HAP-1 (cell line): ENCODE measurements at regions not wholly inside any gene's neighbourhood (a gene's known extent, or its start where the extent isn't known, plus 50 kb on each side); places are given as distances from the start of the nearest gene placed in this dataset.

Source experiments
- DNase-seq, 2 experiments: peaks; one replicate each; pipeline ENCODE4 v3.0.0-alpha.2; 2016 to 2020; ENCODE audit warnings: low spot score in 2 of 2
- H3K27me3 ChIP-seq: fragments of 250-450 bp; sonication (Bioruptor Pico); 2 replicates; pipeline ENCODE4 v1.5.1; 2020; ENCODE audit warnings: low read depth, mild to moderate bottlenecking, moderate library complexity
- H3K36me3 ChIP-seq: fragments of 250-450 bp; sonication (Bioruptor Pico); replicated peaks from 2 replicates; pipeline ENCODE4 v1.5.1; 2020; ENCODE audit warnings: mild to moderate bottlenecking
- H3K4me1 ChIP-seq: fragments of 250-450 bp; sonication (Bioruptor Pico); 2 replicates; pipeline ENCODE4 v1.5.1; 2020; ENCODE audit warnings: mild to moderate bottlenecking
- H3K4me3 ChIP-seq: fragments of 250-450 bp; sonication (Bioruptor Pico); 2 replicates; pipeline ENCODE4 v1.5.1; 2020; ENCODE audit warnings: mild to moderate bottlenecking, moderate library complexity
- H3K9me3 ChIP-seq: fragments of 250-450 bp; sonication (Bioruptor Pico); 2 replicates; pipeline ENCODE4 v1.5.1; 2020; ENCODE audit warnings: mild to moderate bottlenecking, moderate library complexity
- in situ Hi-C: fragments of 300-500 bp; cut with MboI; formaldehyde crosslinking; loops from 3 replicates; pipeline ENCODE4 v1.14.3; 2020; ENCODE audit warnings: low sequenced_read_pairs, inconsistent platforms, mixed read lengths

DNA sequence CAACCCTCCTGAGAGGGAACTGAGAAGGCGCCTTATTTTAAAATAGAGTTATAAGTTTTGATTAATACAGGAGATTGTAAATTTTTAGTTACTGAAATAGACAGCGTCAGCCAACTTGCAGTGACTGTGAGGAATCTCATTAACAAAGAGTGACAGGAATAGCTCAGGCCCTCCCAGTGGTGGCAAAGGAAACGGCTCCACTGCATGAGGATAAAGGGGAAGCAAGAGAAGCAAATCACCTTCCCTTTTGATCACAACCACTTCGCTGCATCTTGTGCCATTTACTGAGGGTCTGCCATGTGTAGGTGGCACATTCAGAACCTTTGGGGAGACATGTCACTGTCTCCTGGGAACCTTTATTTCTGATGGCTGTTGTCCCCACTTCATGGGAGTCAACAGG, 612.4 kb upstream of the RAB6C start:
- in situ Hi-C loops = no loop called here
- Histone ChIP-seq H3K27me3 (no peaks in the 10 kb centered on the region), H3K36me3 (no peaks in the 10 kb centered on the region), H3K4me3 (no peak overlapping the region), H3K4me1 (no peaks in the 10 kb centered on the region), H3K9me3 (no peaks in the 10 kb centered on the region)
- no peak for DNase-seq

DNA sequence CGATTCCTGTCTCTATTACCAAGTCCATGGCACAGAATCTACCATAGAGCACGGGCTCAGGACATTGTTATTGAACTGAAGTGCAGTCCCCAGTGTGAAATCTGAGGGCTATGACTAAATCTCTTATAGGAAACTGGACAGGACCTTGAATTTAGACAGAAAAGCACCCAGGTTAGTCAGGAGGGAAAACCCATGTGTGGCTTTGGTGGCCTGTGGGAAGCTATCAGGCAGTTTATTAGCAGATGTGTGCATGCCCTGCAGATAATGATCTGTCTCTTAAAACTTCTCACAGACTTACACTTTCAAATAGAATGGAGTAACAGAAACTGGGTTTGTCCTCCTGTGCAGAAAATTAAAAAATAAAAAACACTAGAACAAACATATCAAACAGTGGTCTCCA, 610.0 kb upstream of the RAB6C start:
- no peaks in the 10 kb centered on the region for H3K27me3 ChIP-seq
- H3K36me3 ChIP-seq = no peaks in the 10 kb centered on the region
- no peaks in the 10 kb centered on the region for H3K4me1 ChIP-seq
- no peaks in the 10 kb centered on the region for H3K9me3 ChIP-seq
- DNase-seq = no peak
- no peak overlapping the region for H3K4me3 ChIP-seq
- in situ Hi-C loops = no loop called here

DNA sequence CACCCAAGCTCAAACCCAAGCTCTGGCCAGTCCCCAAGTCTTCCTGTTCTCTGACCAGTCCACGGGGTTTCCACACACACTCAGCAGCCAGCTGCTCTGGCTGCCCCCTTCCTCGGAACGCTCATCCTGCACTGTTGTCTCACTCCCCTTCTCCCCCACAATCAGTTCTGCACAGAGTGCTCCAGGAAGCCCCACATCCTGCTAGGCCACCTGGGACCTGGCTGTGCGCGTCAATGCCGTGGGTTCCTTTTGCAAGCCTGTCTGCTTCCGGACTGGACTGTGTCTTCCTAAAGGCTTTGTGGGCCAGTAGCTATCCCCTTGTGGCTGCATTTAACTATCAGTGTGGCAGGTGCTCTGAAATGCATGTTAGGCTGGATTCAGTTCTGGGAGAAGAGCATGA, 605.0 kb upstream of the RAB6C start:
- no peaks in the 10 kb centered on the region for H3K36me3 ChIP-seq
- H3K9me3 ChIP-seq = no peaks in the 10 kb centered on the region
- no peak overlapping the region for H3K4me3 ChIP-seq
- in situ Hi-C loops = no loop called here
- DNase-seq = no peak
- H3K27me3 ChIP-seq = no peaks in the 10 kb centered on the region
- no peaks in the 10 kb centered on the region for H3K4me1 ChIP-seq

DNA sequence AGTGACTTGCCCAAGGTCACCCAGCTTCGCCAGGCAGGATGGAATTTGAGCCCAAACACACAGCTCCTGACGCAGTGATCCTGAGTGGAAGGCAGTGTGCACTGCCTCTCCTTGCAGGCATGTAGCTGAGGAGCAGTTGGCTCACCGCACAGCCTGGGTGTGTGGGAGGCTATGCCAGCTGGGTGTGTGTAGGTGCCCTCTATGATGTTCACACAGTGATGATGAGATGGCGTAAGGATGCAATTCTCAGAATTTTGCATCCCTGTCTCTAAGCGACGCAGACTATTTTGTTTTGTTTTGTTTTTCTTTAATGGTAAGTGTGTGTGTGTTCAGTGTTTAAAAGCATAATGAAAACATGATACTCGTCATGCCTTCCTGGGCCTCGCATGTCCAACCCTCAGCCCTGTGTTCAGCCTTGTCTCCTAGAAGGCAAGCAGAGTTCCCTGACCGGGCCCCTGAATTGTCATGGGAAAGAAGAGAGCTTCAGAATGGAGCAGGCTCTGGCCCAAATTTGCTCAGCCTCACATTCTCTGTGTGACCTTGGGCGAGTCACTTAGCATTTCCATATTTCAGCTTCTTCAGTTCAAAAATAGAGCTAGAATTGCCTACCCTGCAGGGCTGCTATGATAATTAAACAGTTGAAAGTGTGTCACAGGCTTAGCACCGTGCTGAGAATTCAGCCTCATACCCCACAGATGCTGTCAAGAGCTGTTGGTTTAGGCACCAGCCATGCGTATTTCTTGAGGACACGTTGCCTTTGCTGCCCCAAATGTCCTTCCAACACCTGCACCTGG, 603.6 kb upstream of the RAB6C start:
- no peaks in the 10 kb centered on the region for H3K4me1 ChIP-seq
- no peak overlapping the region for H3K4me3 ChIP-seq
- no peaks in the 10 kb centered on the region for H3K27me3 ChIP-seq
- no peaks in the 10 kb centered on the region for H3K9me3 ChIP-seq
- no peak for DNase-seq
- no peaks in the 10 kb centered on the region for H3K36me3 ChIP-seq
- in situ Hi-C loops = no loop called here

DNA sequence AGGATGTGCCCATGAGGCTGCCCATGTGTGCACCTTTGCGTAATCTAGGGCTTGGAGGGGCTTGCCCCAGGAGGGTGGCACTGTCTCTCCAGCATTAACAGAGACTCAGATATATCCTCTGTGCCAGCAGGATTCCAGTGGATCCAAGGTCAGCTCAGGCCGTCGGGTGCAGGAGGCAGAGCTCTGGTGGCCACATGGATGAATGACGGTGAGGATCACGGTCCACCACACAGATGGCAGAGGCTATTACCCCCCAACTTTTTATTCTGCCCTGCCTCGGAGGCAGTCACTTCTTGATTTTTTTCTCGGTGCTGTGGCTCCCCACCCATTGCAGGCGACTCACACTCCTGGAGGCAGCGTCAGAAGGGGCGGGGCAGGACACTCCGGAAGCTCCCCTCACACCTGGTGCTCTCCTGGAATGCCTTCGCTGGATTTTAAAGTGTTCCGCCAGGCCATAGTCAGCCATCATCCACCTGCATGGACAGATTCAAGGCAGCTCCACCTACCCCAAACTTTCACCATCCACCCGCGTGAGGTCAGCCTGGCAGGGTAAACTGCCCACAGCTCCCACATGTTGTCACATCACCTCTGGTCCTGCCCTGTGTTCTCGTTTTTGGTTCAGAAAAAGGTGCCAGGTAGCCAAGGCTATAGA, 602.9 kb upstream of the RAB6C start:
- in situ Hi-C loops = no loop called here
- DNase-seq = no peak
- no peaks in the 10 kb centered on the region for H3K9me3 ChIP-seq
- no peak overlapping the region for H3K4me3 ChIP-seq
- no peaks in the 10 kb centered on the region for H3K36me3 ChIP-seq
- H3K27me3 ChIP-seq = no peaks in the 10 kb centered on the region
- no peaks in the 10 kb centered on the region for H3K4me1 ChIP-seq

GRCh38 chr2:129377078-129377469, 602.4 kb upstream of the RAB6C start:
- no peak overlapping the region for H3K4me3 ChIP-seq
- DNase-seq = no peak
- no peaks in the 10 kb centered on the region for H3K4me1 ChIP-seq
- no peaks in the 10 kb centered on the region for H3K9me3 ChIP-seq
- H3K36me3 ChIP-seq = no peaks in the 10 kb centered on the region
- in situ Hi-C loops = no loop called here
- no peaks in the 10 kb centered on the region for H3K27me3 ChIP-seq

GRCh38 chr2:129378186-129378585, 601.3 kb upstream of the RAB6C start:
- Histone ChIP-seq H3K9me3 (no peaks in the 10 kb centered on the region), H3K27me3 (no peaks in the 10 kb centered on the region), H3K4me3 (no peak overlapping the region), H3K36me3 (no peaks in the 10 kb centered on the region), H3K4me1 (no peaks in the 10 kb centered on the region)
- in situ Hi-C loops = no loop called here
- no peak for DNase-seq

DNA sequence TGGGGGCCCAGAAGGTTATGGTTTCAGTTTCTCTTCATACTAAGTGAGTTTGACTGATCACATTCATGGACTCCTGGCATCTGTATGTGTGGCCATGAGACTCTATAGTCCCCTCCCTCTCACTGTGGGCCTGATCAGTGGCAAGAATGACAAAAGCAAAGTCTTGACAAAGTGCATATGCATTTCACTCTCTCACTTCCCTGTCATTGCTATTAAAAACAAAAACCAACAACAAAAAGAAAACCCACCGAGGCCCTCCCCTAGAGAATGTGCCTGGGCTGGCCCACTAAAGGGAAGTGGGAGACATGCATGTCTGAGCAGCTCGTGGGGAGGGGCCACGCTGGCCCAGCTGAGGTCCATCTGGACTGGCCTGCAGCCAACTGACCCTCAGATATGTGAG, 600.1 kb upstream of the RAB6C start:
- H3K9me3 ChIP-seq = no peaks in the 10 kb centered on the region
- H3K4me1 ChIP-seq = no peaks in the 10 kb centered on the region
- in situ Hi-C loops = no loop called here
- H3K36me3 ChIP-seq = no peaks in the 10 kb centered on the region
- no peak overlapping the region for H3K4me3 ChIP-seq
- no peaks in the 10 kb centered on the region for H3K27me3 ChIP-seq
- no peak for DNase-seq

DNA sequence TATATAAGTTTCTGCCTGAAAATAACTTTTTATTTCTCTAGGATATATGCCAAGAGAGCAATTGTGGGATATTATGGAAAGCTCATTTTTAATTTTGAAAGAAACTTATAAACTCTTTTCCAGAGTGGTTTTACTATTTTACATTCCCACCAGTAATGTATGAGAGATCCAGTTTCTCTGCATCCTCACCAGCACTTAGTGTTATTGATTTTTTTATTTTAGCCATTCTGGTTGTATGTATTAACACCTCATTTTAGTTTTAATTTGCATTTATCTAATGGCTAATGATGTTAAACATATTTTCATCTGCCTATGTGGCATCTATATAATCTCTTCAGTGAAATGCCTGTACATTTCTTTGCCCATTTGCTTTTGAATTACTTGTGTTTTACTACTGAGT, 597.7 kb upstream of the RAB6C start:
- in situ Hi-C loops = no loop called here
- no peaks in the 10 kb centered on the region for H3K4me1 ChIP-seq
- no peaks in the 10 kb centered on the region for H3K9me3 ChIP-seq
- DNase-seq = no peak
- H3K27me3 ChIP-seq = no peaks in the 10 kb centered on the region
- H3K36me3 ChIP-seq = no peaks in the 10 kb centered on the region
- no peak overlapping the region for H3K4me3 ChIP-seq

- H3K27me3 ChIP-seq = no peaks in the 10 kb centered on the region
- no peaks in the 10 kb centered on the region for H3K4me1 ChIP-seq
- in situ Hi-C loops = no loop called here
- H3K4me3 ChIP-seq = no peak overlapping the region
- no peak for DNase-seq
- H3K36me3 ChIP-seq = no peaks in the 10 kb centered on the region
- no peaks in the 10 kb centered on the region for H3K9me3 ChIP-seq
Observed at GRCh38 chr2:129388870-129389269, 590.6 kb upstream of the RAB6C start.

DNA sequence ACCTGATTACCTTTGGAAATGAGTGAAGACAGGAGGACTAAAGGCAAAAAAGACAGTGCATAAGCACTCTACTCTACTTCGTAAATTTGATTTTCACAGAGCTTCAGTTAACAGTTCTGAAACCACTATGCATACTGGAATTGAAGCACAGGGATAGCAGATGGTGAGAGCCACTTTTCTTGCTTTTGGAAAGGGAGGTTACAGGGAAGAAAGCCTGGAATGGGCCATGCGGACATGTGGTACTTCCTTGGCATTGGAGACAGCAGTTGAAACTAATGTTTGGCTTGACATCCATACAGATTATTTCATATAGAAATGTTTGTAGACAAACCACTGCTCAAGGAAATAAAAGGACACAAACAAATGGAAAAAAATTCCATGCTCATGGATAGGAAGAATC, 585.6 kb upstream of the RAB6C start:
- in situ Hi-C loops = no loop called here
- Histone ChIP-seq H3K36me3 (no peaks in the 10 kb centered on the region), H3K9me3 (no peaks in the 10 kb centered on the region), H3K27me3 (no peaks in the 10 kb centered on the region), H3K4me1 (no peaks in the 10 kb centered on the region), H3K4me3 (no peak overlapping the region)
- no peak for DNase-seq

GRCh38 chr2:129396980-129397599, 582.4 kb upstream of the RAB6C start:
- DNase-seq = peak in 1 of 2 experiments; percentile 11
- H3K27me3 ChIP-seq = no peaks in the 10 kb centered on the region
- in situ Hi-C loops = no loop called here

GRCh38 chr2:129400826-129401225, 578.6 kb upstream of the RAB6C start:
- H3K27me3 ChIP-seq = no peaks in the 10 kb centered on the region
- DNase-seq = no peak
- in situ Hi-C loops = no loop called here

More at GRCh38 chr2:129396980-129397599, 582.4 kb upstream of the RAB6C start:
- no peaks in the 10 kb centered on the region for H3K36me3 ChIP-seq
- no peaks in the 10 kb centered on the region for H3K4me1 ChIP-seq
- H3K9me3 ChIP-seq = no peaks in the 10 kb centered on the region
- no peak overlapping the region for H3K4me3 ChIP-seq

GRCh38 chr2:129402076-129402475, 577.4 kb upstream of the RAB6C start:
- DNase-seq = no peak
- Histone ChIP-seq H3K36me3 (no peaks in the 10 kb centered on the region), H3K9me3 (no peaks in the 10 kb centered on the region), H3K27me3 (no peaks in the 10 kb centered on the region), H3K4me1 (no peaks in the 10 kb centered on the region), H3K4me3 (no peak overlapping the region)
- in situ Hi-C loops = no loop called here

More at GRCh38 chr2:129400826-129401225, 578.6 kb upstream of the RAB6C start:
- no peak overlapping the region for H3K4me3 ChIP-seq
- no peaks in the 10 kb centered on the region for H3K36me3 ChIP-seq
- H3K9me3 ChIP-seq = no peaks in the 10 kb centered on the region
- H3K4me1 ChIP-seq = no peaks in the 10 kb centered on the region
